NCI-H2107 treated with DMSO at 0.1 percent for 48 hours (cell line): ENCODE measurements at regions not wholly inside any gene's neighbourhood (a gene's known extent, or its start where the extent isn't known, plus 50 kb on each side); places are given as distances from the start of the nearest gene placed in this dataset.
"Not testable (repeated sequence)": the region's sequence is repeated elsewhere in the genome, so short reads cannot be mapped to it uniquely, and the experiment has no call there.

Source experiments
- DNase-seq: peaks from one replicate; lab custom pipeline; 2025; ENCODE audit not compliant: unreplicated experiment; lab: John Stamatoyannopoulos, UW

GRCh38 chr5:152607401-152608160 is 202.5 kb upstream of the NMUR2 start:
- DNase-seq, result no peak

- DNase-seq, result no peak
Observed at GRCh38 chr5:152608458-152608857, 203.4 kb upstream of the NMUR2 start.

- DNase-seq, result no peak
Observed at GRCh38 chr5:152619756-152620155, 214.7 kb upstream of the NMUR2 start.

GRCh38 chr5:152622628-152623027 is 217.5 kb upstream of the NMUR2 start:
- no peak for DNase-seq

GRCh38 chr5:152623951-152624350 is 218.9 kb upstream of the NMUR2 start:
- no peak for DNase-seq

GRCh38 chr5:152625696-152626095 is 220.6 kb upstream of the NMUR2 start:
- no peak for DNase-seq

GRCh38 chr5:152631221-152631620 is 226.1 kb upstream of the NMUR2 start:
- DNase-seq, result no peak

GRCh38 chr5:152632360-152632759 is 227.3 kb upstream of the NMUR2 start:
- DNase-seq, result no peak

- no peak for DNase-seq
Observed at GRCh38 chr5:152634586-152634985, 229.5 kb upstream of the NMUR2 start.

- DNase-seq, result no peak
Observed at GRCh38 chr5:152638996-152639552, 234.0 kb upstream of the NMUR2 start.

GRCh38 chr5:152641970-152642805 is 237.1 kb upstream of the NMUR2 start:
- DNase-seq, result no peak

- no peak for DNase-seq
Observed at GRCh38 chr5:152642880-152643279, 237.8 kb upstream of the NMUR2 start.

- no peak for DNase-seq
Observed at GRCh38 chr5:152644029-152644728, 239.1 kb upstream of the NMUR2 start.

GRCh38 chr5:152649609-152650008 is 244.5 kb upstream of the NMUR2 start:
- no peak for DNase-seq

GRCh38 chr5:152650413-152650812 is 245.3 kb upstream of the NMUR2 start:
- no peak for DNase-seq

GRCh38 chr5:152659470-152659869 is 254.4 kb upstream of the NMUR2 start:
- not testable (repeated sequence) for DNase-seq

- no peak for DNase-seq
Observed at GRCh38 chr5:152673601-152674000, 268.5 kb upstream of the NMUR2 start.

GRCh38 chr5:152674403-152674802 is 269.3 kb upstream of the NMUR2 start:
- DNase-seq, result no peak

GRCh38 chr5:152676196-152676595 is 271.1 kb upstream of the NMUR2 start:
- DNase-seq, result no peak

- no peak for DNase-seq
Observed at GRCh38 chr5:152683205-152683604, 278.1 kb upstream of the NMUR2 start.

- no peak for DNase-seq
Observed at GRCh38 chr5:152686931-152687330, 281.9 kb upstream of the NMUR2 start.
